ENCODE measurements at regions not wholly inside any gene's neighbourhood (a gene's known extent, or its start where the extent isn't known, plus 50 kb on each side); places are given as distances from the start of the nearest gene placed in this dataset.

DNA sequence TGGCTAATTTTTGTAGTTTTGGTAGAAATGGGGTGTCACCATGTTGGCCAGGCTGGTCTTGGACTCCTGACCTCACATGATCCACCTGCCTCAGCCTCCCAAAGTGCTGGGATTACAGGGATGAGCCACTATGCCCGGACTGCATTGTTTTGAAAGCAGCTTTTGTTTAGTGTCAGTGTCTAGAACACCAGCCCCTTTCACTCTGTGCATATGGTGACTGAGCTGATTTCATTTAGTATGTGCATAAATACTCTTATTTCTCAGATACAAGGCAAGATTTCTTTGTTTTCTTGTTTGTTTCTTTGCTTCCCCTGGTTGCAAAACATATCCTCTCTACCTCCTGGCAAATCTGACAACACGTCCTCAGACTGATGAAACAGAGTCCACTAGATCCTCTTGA is 152.8 kb upstream of the CHD6 start:
- TF ChIP-seq, protein P1, sequence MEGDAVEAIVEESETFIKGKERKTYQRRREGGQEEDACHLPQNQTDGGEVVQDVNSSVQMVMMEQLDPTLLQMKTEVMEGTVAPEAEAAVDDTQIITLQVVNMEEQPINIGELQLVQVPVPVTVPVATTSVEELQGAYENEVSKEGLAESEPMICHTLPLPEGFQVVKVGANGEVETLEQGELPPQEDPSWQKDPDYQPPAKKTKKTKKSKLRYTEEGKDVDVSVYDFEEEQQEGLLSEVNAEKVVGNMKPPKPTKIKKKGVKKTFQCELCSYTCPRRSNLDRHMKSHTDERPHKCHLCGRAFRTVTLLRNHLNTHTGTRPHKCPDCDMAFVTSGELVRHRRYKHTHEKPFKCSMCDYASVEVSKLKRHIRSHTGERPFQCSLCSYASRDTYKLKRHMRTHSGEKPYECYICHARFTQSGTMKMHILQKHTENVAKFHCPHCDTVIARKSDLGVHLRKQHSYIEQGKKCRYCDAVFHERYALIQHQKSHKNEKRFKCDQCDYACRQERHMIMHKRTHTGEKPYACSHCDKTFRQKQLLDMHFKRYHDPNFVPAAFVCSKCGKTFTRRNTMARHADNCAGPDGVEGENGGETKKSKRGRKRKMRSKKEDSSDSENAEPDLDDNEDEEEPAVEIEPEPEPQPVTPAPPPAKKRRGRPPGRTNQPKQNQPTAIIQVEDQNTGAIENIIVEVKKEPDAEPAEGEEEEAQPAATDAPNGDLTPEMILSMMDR (conservative IDR thresholded peaks at IDR 0.05; ENCODE audit: low read depth, low read length): no peak
- no peak for TF ChIP-seq EZH2 (IDR thresholded peaks at IDR 0.05; ENCODE audit: borderline replicate concordance, low read depth, low read length, poor library complexity, severe bottlenecking)
